GM18511 (cell line): ENCODE measurements at regions not wholly inside any gene's neighbourhood (a gene's known extent, or its start where the extent isn't known, plus 50 kb on each side); places are given as distances from the start of the nearest gene placed in this dataset.
A peak's percentile ranks its signal among the peaks of the same experiment; 100 is the strongest.

Experiments used
- ATAC-seq: cut with Tn5 transposase; IDR thresholded peaks from one replicate; pipeline ENCODE4 v1.9.1; 2021; ENCODE audit warnings: mild to moderate bottlenecking, moderate library complexity; ENCODE audit not compliant: unreplicated experiment

GRCh38 chr2:217261452-217261851, 401.6 kb upstream of the TNP1 start:
- no peak for ATAC-seq

GRCh38 chr2:217260441-217261115, 400.7 kb upstream of the TNP1 start:
- ATAC-seq = no peak

GRCh38 chr2:217258170-217258569, 398.3 kb upstream of the TNP1 start:
- no peak for ATAC-seq

- no peak for ATAC-seq
Measured at GRCh38 chr2:217256251-217256650, 396.4 kb upstream of the TNP1 start.

- ATAC-seq = no peak
Measured at GRCh38 chr2:217254111-217254510, 394.2 kb upstream of the TNP1 start.

- no peak for ATAC-seq
Measured at GRCh38 chr2:217252181-217252580, 392.3 kb upstream of the TNP1 start.

GRCh38 chr2:217250013-217250524, 390.2 kb upstream of the TNP1 start:
- no peak for ATAC-seq

- ATAC-seq = no peak
Measured at GRCh38 chr2:217249121-217250012, 389.5 kb upstream of the TNP1 start.

GRCh38 chr2:217248312-217248935, 388.6 kb upstream of the TNP1 start:
- peak; percentile 98 for ATAC-seq

GRCh38 chr2:217247476-217247875, 387.6 kb upstream of the TNP1 start:
- no peak for ATAC-seq

- no peak for ATAC-seq
Measured at GRCh38 chr2:217246108-217246507, 386.2 kb upstream of the TNP1 start.

- no peak for ATAC-seq
Measured at GRCh38 chr2:217244815-217245214, 385.0 kb upstream of the TNP1 start.

- no peak for ATAC-seq
Measured at GRCh38 chr2:217242947-217243346, 383.1 kb upstream of the TNP1 start.

- ATAC-seq = no peak
Measured at GRCh38 chr2:217231724-217232123, 371.9 kb upstream of the TNP1 start.

GRCh38 chr2:217231212-217231611, 371.3 kb upstream of the TNP1 start:
- no peak for ATAC-seq

GRCh38 chr2:217228732-217229131, 368.9 kb upstream of the TNP1 start:
- no peak for ATAC-seq

- ATAC-seq = no peak
Measured at GRCh38 chr2:217227794-217228193, 367.9 kb upstream of the TNP1 start.

- ATAC-seq = no peak
Measured at GRCh38 chr2:217225596-217225995, 365.7 kb upstream of the TNP1 start.

GRCh38 chr2:217223222-217223930, 363.5 kb upstream of the TNP1 start:
- peak; percentile 83 for ATAC-seq

- ATAC-seq = peak; percentile 39
Measured at GRCh38 chr2:217222309-217222910, 362.5 kb upstream of the TNP1 start.
